PFSK-1 (cell line): ENCODE measurements at regions not wholly inside any gene's neighbourhood (a gene's known extent, or its start where the extent isn't known, plus 50 kb on each side); places are given as distances from the start of the nearest gene placed in this dataset.

Source experiments
- FOXP2 ChIP-seq: optimal IDR thresholded peaks from 2 replicates; pipeline ENCODE3; 2011; ENCODE audit warnings: borderline replicate concordance, control low read depth, inconsistent platforms; ENCODE audit not compliant: insufficient read depth; ENCODE audit errors: extremely low read length, extremely low read depth
- POLR2AphosphoS5 ChIP-seq: IDR thresholded peaks from 2 replicates; pipeline ENCODE4 v1.6.1; 2012; ENCODE audit warnings: low read depth, mild to moderate bottlenecking, control low read depth, low read length, moderate library complexity
- SIN3A ChIP-seq: IDR thresholded peaks from 2 replicates; pipeline ENCODE4 v1.6.1; 2012; ENCODE audit warnings: mild to moderate bottlenecking, low read length, moderate library complexity, borderline replicate concordance; ENCODE audit not compliant: insufficient read depth
- TAF1 ChIP-seq: IDR thresholded peaks from 2 replicates; pipeline ENCODE4 v1.6.1; 2012; ENCODE audit warnings: low read length, control low read depth, borderline replicate concordance; ENCODE audit not compliant: insufficient read depth
- TF ChIP-seq, protein P1 (sequence below), 2 experiments: IDR thresholded peaks; 2 replicates each; pipeline versions ENCODE4 v1.6.1 to v1.8.0; 2011 to 2012; ENCODE audit warnings: low read depth in 2 of 2, low read length in 2 of 2, control low read depth in 1 of 2, inconsistent platforms in 1 of 2, mild to moderate bottlenecking in 1 of 2, moderate library complexity in 1 of 2; ENCODE audit not compliant: insufficient read depth in 1 of 2

DNA sequence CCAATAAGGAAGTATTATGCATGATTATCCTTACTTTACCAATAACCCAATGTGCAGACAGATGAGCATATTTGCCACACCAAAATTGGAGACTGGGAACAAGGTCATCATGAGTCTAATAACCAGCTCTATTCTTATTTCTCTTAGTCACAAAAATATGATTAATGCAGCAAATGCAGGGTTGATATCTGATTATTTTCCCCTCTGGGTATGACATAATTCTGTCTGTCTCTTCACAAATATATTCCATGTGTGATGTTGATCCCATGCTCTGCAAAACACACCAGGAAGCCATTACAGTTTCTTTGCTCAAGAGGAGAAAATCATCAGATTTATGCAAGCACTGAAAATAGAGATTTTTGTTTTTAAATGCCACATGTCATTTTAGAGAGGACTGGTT lies 196.5 kb upstream of the DGKB start:
- TF ChIP-seq SIN3A (no peak), FOXP2 (no peak), POLR2AphosphoS5 (no peak), TAF1 (no peak)
- TF ChIP-seq, protein P1, sequence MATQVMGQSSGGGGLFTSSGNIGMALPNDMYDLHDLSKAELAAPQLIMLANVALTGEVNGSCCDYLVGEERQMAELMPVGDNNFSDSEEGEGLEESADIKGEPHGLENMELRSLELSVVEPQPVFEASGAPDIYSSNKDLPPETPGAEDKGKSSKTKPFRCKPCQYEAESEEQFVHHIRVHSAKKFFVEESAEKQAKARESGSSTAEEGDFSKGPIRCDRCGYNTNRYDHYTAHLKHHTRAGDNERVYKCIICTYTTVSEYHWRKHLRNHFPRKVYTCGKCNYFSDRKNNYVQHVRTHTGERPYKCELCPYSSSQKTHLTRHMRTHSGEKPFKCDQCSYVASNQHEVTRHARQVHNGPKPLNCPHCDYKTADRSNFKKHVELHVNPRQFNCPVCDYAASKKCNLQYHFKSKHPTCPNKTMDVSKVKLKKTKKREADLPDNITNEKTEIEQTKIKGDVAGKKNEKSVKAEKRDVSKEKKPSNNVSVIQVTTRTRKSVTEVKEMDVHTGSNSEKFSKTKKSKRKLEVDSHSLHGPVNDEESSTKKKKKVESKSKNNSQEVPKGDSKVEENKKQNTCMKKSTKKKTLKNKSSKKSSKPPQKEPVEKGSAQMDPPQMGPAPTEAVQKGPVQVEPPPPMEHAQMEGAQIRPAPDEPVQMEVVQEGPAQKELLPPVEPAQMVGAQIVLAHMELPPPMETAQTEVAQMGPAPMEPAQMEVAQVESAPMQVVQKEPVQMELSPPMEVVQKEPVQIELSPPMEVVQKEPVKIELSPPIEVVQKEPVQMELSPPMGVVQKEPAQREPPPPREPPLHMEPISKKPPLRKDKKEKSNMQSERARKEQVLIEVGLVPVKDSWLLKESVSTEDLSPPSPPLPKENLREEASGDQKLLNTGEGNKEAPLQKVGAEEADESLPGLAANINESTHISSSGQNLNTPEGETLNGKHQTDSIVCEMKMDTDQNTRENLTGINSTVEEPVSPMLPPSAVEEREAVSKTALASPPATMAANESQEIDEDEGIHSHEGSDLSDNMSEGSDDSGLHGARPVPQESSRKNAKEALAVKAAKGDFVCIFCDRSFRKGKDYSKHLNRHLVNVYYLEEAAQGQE (IDR thresholded peaks at IDR 0.05; ENCODE audit: insufficient read depth in 1 of 2, low read depth in 2 of 2, low read length in 2 of 2), result no peak

DNA sequence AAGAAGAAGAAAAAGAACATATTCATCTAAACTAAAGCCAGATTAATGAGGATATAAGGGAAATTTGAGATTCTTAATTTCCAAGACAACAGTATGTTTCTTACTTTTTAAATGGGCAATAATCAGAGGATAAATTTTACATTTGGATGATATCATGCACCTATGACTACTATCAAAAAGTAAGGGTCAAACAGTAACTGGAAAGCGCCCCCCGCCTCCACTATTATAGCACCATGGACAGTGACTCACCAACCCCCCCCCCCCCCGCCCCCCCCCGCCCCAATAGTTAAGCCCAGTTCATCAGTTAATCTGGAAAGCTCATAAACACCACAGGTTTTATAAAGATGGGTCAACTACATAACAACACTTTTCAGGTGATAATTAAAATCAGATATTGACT lies 194.3 kb upstream of the DGKB start:
- TF ChIP-seq TAF1 (no peak), SIN3A (no peak), FOXP2 (no peak)
- TF ChIP-seq, protein P1 (IDR thresholded peaks at IDR 0.05; ENCODE audit: insufficient read depth in 1 of 2, low read depth in 2 of 2, low read length in 2 of 2), result peak in 1 of 2 experiments; percentile 54; a peak in 1 of 4 replicates

DNA sequence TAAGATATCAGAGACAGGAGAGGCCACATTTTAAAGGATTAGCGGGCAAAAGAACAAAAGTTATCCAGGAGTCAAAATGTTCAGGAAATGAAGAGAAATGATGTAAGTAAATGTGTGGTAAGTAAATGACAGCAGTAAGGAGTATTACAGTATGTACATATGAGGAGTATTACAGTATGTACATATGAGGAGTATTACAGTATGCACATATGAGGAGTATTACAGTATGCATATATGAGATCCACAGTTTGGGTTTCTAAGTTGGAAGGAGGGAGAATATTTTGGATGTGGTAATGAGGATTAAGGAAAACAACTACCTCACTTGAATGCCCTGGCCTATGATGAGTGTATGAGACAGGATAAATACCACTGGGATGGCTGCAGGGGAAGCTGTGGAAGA lies 192.4 kb upstream of the DGKB start:
- TF ChIP-seq, protein P1 (IDR thresholded peaks at IDR 0.05; ENCODE audit: insufficient read depth in 1 of 2, low read depth in 2 of 2, low read length in 2 of 2), result no peak
- TF ChIP-seq SIN3A (no peak), POLR2AphosphoS5 (no peak), FOXP2 (no peak), TAF1 (no peak)

DNA sequence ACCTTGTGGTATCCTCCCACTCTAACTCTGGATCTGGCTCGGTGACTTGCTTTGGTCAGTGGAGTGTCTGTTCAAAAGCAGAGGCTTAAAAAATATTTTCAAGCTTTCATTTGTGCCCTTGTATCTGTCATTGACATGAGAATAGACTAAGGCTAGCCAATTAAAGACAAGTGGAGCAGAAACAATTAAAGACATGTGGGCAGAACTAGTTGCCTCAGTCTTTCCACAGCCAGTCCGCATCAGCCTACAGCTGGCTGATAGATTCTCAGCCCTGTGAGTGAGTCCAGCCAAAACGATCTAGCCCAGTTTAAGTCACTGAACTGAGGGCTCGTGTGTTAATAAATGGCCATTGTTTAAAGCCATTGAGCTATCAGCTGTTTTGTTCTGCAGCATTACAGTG lies 185.2 kb upstream of the DGKB start:
- TF ChIP-seq TAF1 (no peak), SIN3A (no peak), FOXP2 (no peak), POLR2AphosphoS5 (no peak)
- TF ChIP-seq, protein P1 (IDR thresholded peaks at IDR 0.05; ENCODE audit: insufficient read depth in 1 of 2, low read depth in 2 of 2, low read length in 2 of 2), result no peak

DNA sequence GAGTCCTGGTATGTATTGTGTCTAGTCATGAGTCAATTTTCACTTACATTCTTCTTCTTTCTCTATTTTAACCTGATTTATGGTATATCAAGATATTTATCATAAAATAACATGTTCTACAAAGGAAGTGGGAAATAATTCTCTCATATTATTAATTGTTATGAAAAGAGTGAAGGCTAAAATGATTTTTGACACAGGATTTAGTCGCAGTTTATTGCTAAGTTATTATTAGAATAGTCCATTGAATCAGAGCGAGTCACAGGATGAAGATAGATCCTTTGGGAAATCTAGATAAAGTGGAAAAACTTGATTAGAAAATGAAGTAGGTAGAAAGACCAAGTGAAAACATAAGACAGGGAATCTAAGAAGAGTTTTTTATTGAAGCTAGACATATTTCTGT lies 184.3 kb upstream of the DGKB start:
- TF ChIP-seq FOXP2 (no peak), TAF1 (no peak), POLR2AphosphoS5 (no peak)
- TF ChIP-seq, protein P1 (IDR thresholded peaks at IDR 0.05; ENCODE audit: insufficient read depth in 1 of 2, low read depth in 2 of 2, low read length in 2 of 2), result no peak
